Thymus (tissue), 11 donors: ENCODE measurements at regions not wholly inside any gene's neighbourhood (a gene's known extent, or its start where the extent isn't known, plus 50 kb on each side); places are given as distances from the start of the nearest gene placed in this dataset.

Experiments
- DNase-seq, 9 donors: peaks; one replicate each; pipeline ENCODE4 v3.0.0-alpha.2; 2013; ENCODE audit warnings: low spot score in 9 of 9, low read depth in 6 of 9, missing footprints in 1 of 9
- H3K27ac ChIP-seq, 2 donors: one replicate each; pipeline ENCODE4 v1.5.1; 2013; ENCODE audit warnings: control low read depth in 1 of 2, low read depth in 1 of 2, low read length in 1 of 2, mild to moderate bottlenecking in 1 of 2, moderate library complexity in 1 of 2
- H3K27me3 ChIP-seq, 2 donors: one replicate each; pipeline ENCODE4 v1.5.1; 2013; ENCODE audit warnings: low read length in 1 of 2; ENCODE audit not compliant: control insufficient read depth in 2 of 2, insufficient read depth in 1 of 2
- H3K36me3 ChIP-seq, 2 donors: one replicate each; pipeline ENCODE4 v1.5.1; 2013; ENCODE audit warnings: low read length in 1 of 2, mild to moderate bottlenecking in 1 of 2, moderate library complexity in 1 of 2; ENCODE audit not compliant: control insufficient read depth in 2 of 2, insufficient read depth in 2 of 2
- H3K4me1 ChIP-seq, 2 donors: one replicate each; pipeline ENCODE4 v1.5.1; 2013; ENCODE audit warnings: low read length in 2 of 2; ENCODE audit not compliant: control insufficient read depth in 2 of 2, insufficient read depth in 2 of 2
- H3K4me3 ChIP-seq, 2 donors: one replicate each; pipeline ENCODE4 v1.5.1; 2013; ENCODE audit warnings: low read length in 2 of 2, control low read depth in 1 of 2, mild to moderate bottlenecking in 1 of 2
- H3K9me3 ChIP-seq, 2 donors: one replicate each; pipeline ENCODE4 v1.5.1; 2013; ENCODE audit warnings: low read length in 1 of 2, mild to moderate bottlenecking in 1 of 2; ENCODE audit not compliant: control insufficient read depth in 2 of 2, insufficient read depth in 1 of 2
- WGBS: extraction: QIAGEN DNeasy Blood & Tissue Kit; methylation state at CpG from one replicate; pipeline ENCODE4 v1.1.7; 2013; 5-methylcytosine and 5-hydroxymethylcytosine counted together
- donor health status: healthy.

- Histone ChIP-seq H3K27me3 (no peaks in the 10 kb centered on the region), H3K4me3 (no peak overlapping the region), H3K27ac (no peak overlapping the region), H3K4me1 (peaks cover 7 to 11% of the 10 kb centered on the region in 2 donors), H3K9me3 (peaks cover 0 to 7% of the 10 kb centered on the region in 2 donors), H3K36me3 (no peaks in the 10 kb centered on the region)
- WGBS: 97% methylated on average over 7 of the region's 7 CpGs
- no peak for DNase-seq
Measured at GRCh38 chr21:38942748-38943211, 137.1 kb downstream of the ETS2 start.

GRCh38 chr21:38938769-38939168 lies 133.0 kb downstream of the ETS2 start:
- Histone ChIP-seq H3K9me3 (peaks cover 0 to 2% of the 10 kb centered on the region in 2 donors), H3K27ac (no peak overlapping the region), H3K4me3 (no peak overlapping the region), H3K4me1 (peaks cover 12 to 24% of the 10 kb centered on the region in 2 donors), H3K36me3 (no peaks in the 10 kb centered on the region), H3K27me3 (no peaks in the 10 kb centered on the region)
- WGBS: 78% methylated on average over 8 of the region's 8 CpGs
- DNase-seq: no peak

- WGBS: 34% methylated on average over 7 of the region's 7 CpGs
- no peak overlapping the region for H3K4me3 ChIP-seq
- H3K27ac ChIP-seq: peak overlapping the region; percentile 33 to 55
- peaks cover 12 to 24% of the 10 kb centered on the region in 2 donors for H3K4me1 ChIP-seq
- H3K36me3 ChIP-seq: no peaks in the 10 kb centered on the region
- no peaks in the 10 kb centered on the region for H3K27me3 ChIP-seq
- H3K9me3 ChIP-seq: peaks cover 0 to 2% of the 10 kb centered on the region in 2 donors
- peak; percentile 33 to 83 (median 57) for DNase-seq
Measured at GRCh38 chr21:38938343-38938742, 132.6 kb downstream of the ETS2 start.

GRCh38 chr21:38937844-38938243 lies 132.1 kb downstream of the ETS2 start:
- DNase-seq: peak in 1 of 9 donors; percentile 44
- WGBS: 23% methylated on average over 3 of the region's 3 CpGs
- Histone ChIP-seq H3K4me3 (no peak overlapping the region), H3K4me1 (peaks cover 12 to 24% of the 10 kb centered on the region in 2 donors), H3K9me3 (peaks cover 0 to 2% of the 10 kb centered on the region in 2 donors), H3K27me3 (no peaks in the 10 kb centered on the region), H3K27ac (peak overlapping the region; percentile 33 to 58), H3K36me3 (no peaks in the 10 kb centered on the region)

- no peaks in the 10 kb centered on the region for H3K36me3 ChIP-seq
- H3K4me1 ChIP-seq: peaks cover 12 to 24% of the 10 kb centered on the region in 2 donors
- H3K27me3 ChIP-seq: no peaks in the 10 kb centered on the region
- 71% methylated on average over 4 of the region's 4 CpGs for WGBS
- H3K9me3 ChIP-seq: peaks cover 0 to 2% of the 10 kb centered on the region in 2 donors
- peak overlapping the region in 1 of 2 donors; percentile 0 for H3K27ac ChIP-seq
- no peak for DNase-seq
- no peak overlapping the region for H3K4me3 ChIP-seq
Measured at GRCh38 chr21:38937286-38937790, 131.6 kb downstream of the ETS2 start.

GRCh38 chr21:38936240-38936639 lies 130.5 kb downstream of the ETS2 start:
- H3K4me3 ChIP-seq: no peak overlapping the region
- no peaks in the 10 kb centered on the region for H3K36me3 ChIP-seq
- 85% methylated on average over 4 of the region's 4 CpGs for WGBS
- H3K4me1 ChIP-seq: peaks cover 12 to 27% of the 10 kb centered on the region in 2 donors
- no peak for DNase-seq
- peaks cover 0 to 2% of the 10 kb centered on the region in 2 donors for H3K9me3 ChIP-seq
- no peaks in the 10 kb centered on the region for H3K27me3 ChIP-seq
- no peak overlapping the region for H3K27ac ChIP-seq

- DNase-seq: no peak
- Histone ChIP-seq H3K27ac (no peak overlapping the region), H3K4me3 (no peak overlapping the region), H3K27me3 (no peaks in the 10 kb centered on the region), H3K4me1 (peaks cover 12 to 28% of the 10 kb centered on the region in 2 donors), H3K9me3 (peaks cover 0 to 6% of the 10 kb centered on the region in 2 donors), H3K36me3 (no peaks in the 10 kb centered on the region)
- WGBS: 98% methylated on average over 10 of the region's 10 CpGs
Measured at GRCh38 chr21:38933731-38934130, 128.0 kb downstream of the ETS2 start.

GRCh38 chr21:38931291-38931690 lies 125.6 kb downstream of the ETS2 start:
- no peaks in the 10 kb centered on the region for H3K27me3 ChIP-seq
- no peak for DNase-seq
- H3K4me1 ChIP-seq: peaks cover 9 to 23% of the 10 kb centered on the region in 2 donors
- no peaks in the 10 kb centered on the region for H3K36me3 ChIP-seq
- no peak overlapping the region for H3K27ac ChIP-seq
- peaks cover 0 to 6% of the 10 kb centered on the region in 2 donors for H3K9me3 ChIP-seq
- no peak overlapping the region for H3K4me3 ChIP-seq
- WGBS: 92% methylated on average over 3 of the region's 3 CpGs

GRCh38 chr21:38930853-38931252 lies 125.1 kb downstream of the ETS2 start:
- 73% methylated on average over 3 of the region's 3 CpGs for WGBS
- DNase-seq: no peak

More at GRCh38 chr21:38930853-38931252, 125.1 kb downstream of the ETS2 start:
- Histone ChIP-seq H3K27me3 (no peaks in the 10 kb centered on the region), H3K27ac (no peak overlapping the region), H3K4me3 (no peak overlapping the region), H3K4me1 (peaks cover 12 to 27% of the 10 kb centered on the region in 2 donors), H3K36me3 (no peaks in the 10 kb centered on the region), H3K9me3 (peaks cover 0 to 6% of the 10 kb centered on the region in 2 donors)
